ENCODE measurements at regions not wholly inside any gene's neighbourhood (a gene's known extent, or its start where the extent isn't known, plus 50 kb on each side); places are given as distances from the start of the nearest gene placed in this dataset.

GRCh38 chr1:228989992-228990827, 254.9 kb downstream of the RHOU start:
- no peak for TF ChIP-seq ZFX (IDR thresholded peaks at IDR 0.05)
- no peak for TF ChIP-seq CTCF (conservative IDR thresholded peaks at IDR 0.05)
- no peak overlapping the region for H3K27ac ChIP-seq

GRCh38 chr1:228990906-228991569, 255.8 kb downstream of the RHOU start:
- no peak overlapping the region for H3K27ac ChIP-seq
- TF ChIP-seq ZFX (IDR thresholded peaks at IDR 0.05) = no peak
- TF ChIP-seq CTCF (conservative IDR thresholded peaks at IDR 0.05) = no peak

- no peak overlapping the region for H3K27ac ChIP-seq
- no peak for TF ChIP-seq ZFX (IDR thresholded peaks at IDR 0.05)
- TF ChIP-seq CTCF (conservative IDR thresholded peaks at IDR 0.05) = no peak
Measured at GRCh38 chr1:228992044-228992443, 256.8 kb downstream of the RHOU start.

- H3K27ac ChIP-seq = no peak overlapping the region
- TF ChIP-seq CTCF (conservative IDR thresholded peaks at IDR 0.05) (no peak), ZFX (IDR thresholded peaks at IDR 0.05) (no peak)
Measured at GRCh38 chr1:228992907-228993535, 257.7 kb downstream of the RHOU start.

- no peak for TF ChIP-seq CTCF (conservative IDR thresholded peaks at IDR 0.05)
- TF ChIP-seq ZFX (IDR thresholded peaks at IDR 0.05) = no peak
- H3K27ac ChIP-seq = no peak overlapping the region
Measured at GRCh38 chr1:228994676-228995594, 259.7 kb downstream of the RHOU start.

- no peak for TF ChIP-seq CTCF (conservative IDR thresholded peaks at IDR 0.05)
- no peak for TF ChIP-seq ZFX (IDR thresholded peaks at IDR 0.05)
- no peak overlapping the region for H3K27ac ChIP-seq
Measured at GRCh38 chr1:228996281-228996680, 261.0 kb downstream of the RHOU start.

All from C4-2B (cell line).